Hepatocyte (in vitro differentiated cells): ENCODE measurements at regions not wholly inside any gene's neighbourhood (a gene's known extent, or its start where the extent isn't known, plus 50 kb on each side); places are given as distances from the start of the nearest gene placed in this dataset.

Source experiments
- DNase-seq: peaks from one replicate; pipeline ENCODE4 v3.0.0-alpha.2; 2016; ENCODE audit warnings: low spot score
- H2AFZ ChIP-seq: fragments of 200-600 bp; sonication (generic); 2 replicates; pipeline ENCODE4 v1.6.0; 2016; ENCODE audit warnings: antibody characterized with exemption, mild to moderate bottlenecking
- H3K27ac ChIP-seq: fragments of 200-600 bp; sonication (generic); 2 replicates; pipeline ENCODE4 v1.5.1; 2016; ENCODE audit warnings: mild to moderate bottlenecking
- H3K27me3 ChIP-seq: fragments of 200-600 bp; sonication (generic); 2 replicates; pipeline ENCODE4 v1.6.1; 2016
- H3K36me3 ChIP-seq: fragments of 200-600 bp; sonication (generic); replicated peaks from 2 replicates; pipeline ENCODE4 v1.5.1; 2016; ENCODE audit warnings: low read depth; ENCODE audit not compliant: insufficient read depth
- H3K4me1 ChIP-seq: fragments of 200-600 bp; sonication (generic); 2 replicates; pipeline ENCODE4 v1.5.1; 2016; ENCODE audit warnings: mild to moderate bottlenecking, moderate library complexity; ENCODE audit not compliant: insufficient read depth
- H3K4me2 ChIP-seq: fragments of 200-600 bp; sonication (generic); 2 replicates; pipeline ENCODE4 v1.6.0; 2016
- H3K4me3 ChIP-seq: fragments of 200-600 bp; sonication (generic); 2 replicates; pipeline ENCODE4 v1.5.1; 2016; ENCODE audit warnings: mild to moderate bottlenecking
- H3K79me2 ChIP-seq: fragments of 200-600 bp; sonication (generic); 2 replicates; pipeline ENCODE4 v1.6.0; 2017; ENCODE audit warnings: mild to moderate bottlenecking
- H3K9me2 ChIP-seq: fragments of 200-600 bp; sonication (generic); replicated peaks from 2 replicates; pipeline ENCODE4 v1.6.0; 2017; ENCODE audit warnings: mild to moderate bottlenecking; ENCODE audit not compliant: insufficient read depth
- H3K9me3 ChIP-seq: fragments of 200-600 bp; sonication (generic); 2 replicates; pipeline ENCODE4 v1.5.1; 2016; ENCODE audit warnings: low read depth, mild to moderate bottlenecking
- H4K20me1 ChIP-seq: fragments of 200-600 bp; sonication (generic); 2 replicates; pipeline ENCODE4 v1.6.0; 2016; ENCODE audit warnings: mild to moderate bottlenecking; ENCODE audit not compliant: insufficient read depth, poor library complexity, severe bottlenecking
- EZH2 ChIP-seq: fragments of 200-600 bp; sonication (generic); IDR thresholded peaks from 2 replicates; pipeline ENCODE4 v1.6.1; 2016; ENCODE audit warnings: antibody characterized with exemption, mild to moderate bottlenecking, borderline replicate concordance
- EZH2phosphoT487 ChIP-seq: fragments of 200-600 bp; sonication (generic); IDR thresholded peaks from one replicate; pipeline ENCODE4 v1.6.1; 2018; ENCODE audit warnings: antibody characterized with exemption, mild to moderate bottlenecking, low read depth, moderate library complexity; ENCODE audit not compliant: unreplicated experiment, severe bottlenecking
- WGBS: methylation state at CpG from one replicate; pipeline ENCODE4 v1.1.6; 2016; ENCODE audit warnings: low lambda C conversion rate; ENCODE audit errors: missing lambda C conversion rate; 5-methylcytosine and 5-hydroxymethylcytosine counted together
- TF ChIP-seq, protein P1 (sequence below): fragments of 200-600 bp; sonication (generic); IDR thresholded peaks from 2 replicates; pipeline ENCODE4 v1.5.1; 2016; ENCODE audit warnings: antibody characterized with exemption, mild to moderate bottlenecking; ENCODE audit not compliant: poor library complexity

DNA sequence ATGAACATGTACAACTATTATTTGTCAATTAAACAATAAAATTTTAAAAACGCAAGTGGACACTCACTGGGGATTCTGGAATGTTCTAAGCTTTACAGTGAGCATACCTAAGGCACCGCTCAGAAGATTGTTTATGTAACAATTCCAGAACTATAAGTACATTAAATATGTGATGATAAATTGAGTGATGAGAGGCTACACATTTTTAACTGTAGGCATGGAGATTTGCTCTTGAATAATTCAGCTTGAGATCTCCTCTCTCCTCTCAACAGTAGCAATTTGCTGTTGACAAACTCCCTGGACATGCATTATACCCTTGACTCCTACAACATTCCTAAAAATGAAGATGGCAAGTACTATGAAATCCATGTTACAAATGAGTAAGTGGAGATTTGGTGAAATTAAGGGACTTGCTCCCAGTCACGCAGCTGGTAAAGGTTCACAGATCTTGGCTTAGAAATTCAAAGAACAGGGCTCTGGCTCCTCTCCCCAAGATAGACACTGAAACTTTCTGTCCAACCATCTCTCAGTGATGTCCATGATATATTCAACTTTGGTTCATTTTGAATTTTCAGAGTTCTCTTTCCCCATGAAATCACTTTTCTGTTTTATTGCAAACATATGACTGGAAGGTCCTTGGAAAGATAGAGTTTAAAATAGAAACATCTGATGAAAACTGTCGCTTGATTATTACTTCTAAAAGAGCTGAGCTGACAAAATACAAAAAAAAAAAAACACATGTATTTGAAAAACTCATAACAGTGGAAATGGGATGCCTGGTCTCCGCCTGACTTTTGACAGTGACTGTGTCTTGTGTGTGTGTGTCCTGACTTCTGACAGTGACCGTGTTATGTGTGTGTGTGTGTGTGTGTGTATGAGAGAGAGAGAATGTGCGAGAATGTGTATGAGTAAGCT is 488.3 kb downstream of the TNS3 start:
- DNase-seq: no peak
- no peaks in the 10 kb centered on the region for H3K27me3 ChIP-seq
- TF ChIP-seq EZH2 (no peak), EZH2phosphoT487 (no peak)
- TF ChIP-seq, protein P1, sequence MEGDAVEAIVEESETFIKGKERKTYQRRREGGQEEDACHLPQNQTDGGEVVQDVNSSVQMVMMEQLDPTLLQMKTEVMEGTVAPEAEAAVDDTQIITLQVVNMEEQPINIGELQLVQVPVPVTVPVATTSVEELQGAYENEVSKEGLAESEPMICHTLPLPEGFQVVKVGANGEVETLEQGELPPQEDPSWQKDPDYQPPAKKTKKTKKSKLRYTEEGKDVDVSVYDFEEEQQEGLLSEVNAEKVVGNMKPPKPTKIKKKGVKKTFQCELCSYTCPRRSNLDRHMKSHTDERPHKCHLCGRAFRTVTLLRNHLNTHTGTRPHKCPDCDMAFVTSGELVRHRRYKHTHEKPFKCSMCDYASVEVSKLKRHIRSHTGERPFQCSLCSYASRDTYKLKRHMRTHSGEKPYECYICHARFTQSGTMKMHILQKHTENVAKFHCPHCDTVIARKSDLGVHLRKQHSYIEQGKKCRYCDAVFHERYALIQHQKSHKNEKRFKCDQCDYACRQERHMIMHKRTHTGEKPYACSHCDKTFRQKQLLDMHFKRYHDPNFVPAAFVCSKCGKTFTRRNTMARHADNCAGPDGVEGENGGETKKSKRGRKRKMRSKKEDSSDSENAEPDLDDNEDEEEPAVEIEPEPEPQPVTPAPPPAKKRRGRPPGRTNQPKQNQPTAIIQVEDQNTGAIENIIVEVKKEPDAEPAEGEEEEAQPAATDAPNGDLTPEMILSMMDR: no peak
- no peaks in the 10 kb centered on the region for H3K4me1 ChIP-seq
- H3K27ac ChIP-seq: no peak overlapping the region
- no peaks in the 10 kb centered on the region for H3K36me3 ChIP-seq
- 61% methylated on average over 7 of the region's 7 CpGs for WGBS
- H3K9me3 ChIP-seq: no peaks in the 10 kb centered on the region
- no peak overlapping the region for H3K4me2 ChIP-seq
- H3K4me3 ChIP-seq: no peak overlapping the region
- no peaks in the 10 kb centered on the region for H3K9me2 ChIP-seq
- H3K79me2 ChIP-seq: no peaks in the 10 kb centered on the region
- H2AFZ ChIP-seq: no peak overlapping the region
- H4K20me1 ChIP-seq: no peaks in the 10 kb centered on the region

DNA sequence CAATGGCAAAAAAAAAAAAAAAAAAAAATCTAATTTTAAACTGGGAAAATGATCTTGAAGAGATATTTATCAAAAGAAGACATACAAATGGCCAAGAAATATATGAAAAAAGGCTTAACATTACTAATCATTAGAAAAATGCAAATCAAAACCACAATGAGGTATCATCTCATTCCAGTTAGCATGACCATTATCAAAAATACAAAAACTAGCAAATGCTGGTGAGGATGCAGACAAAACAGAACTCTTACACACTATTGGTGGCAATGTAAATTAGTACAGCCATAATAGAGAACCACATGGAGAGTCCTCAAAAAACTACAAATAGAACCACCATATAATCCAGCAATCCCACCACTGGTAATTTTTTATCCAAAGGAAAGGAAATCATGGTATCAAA is 489.6 kb downstream of the TNS3 start:
- no peak overlapping the region for H3K4me3 ChIP-seq
- DNase-seq: no peak
- H3K9me3 ChIP-seq: no peaks in the 10 kb centered on the region
- H3K27me3 ChIP-seq: no peaks in the 10 kb centered on the region
- H3K36me3 ChIP-seq: no peaks in the 10 kb centered on the region
- H2AFZ ChIP-seq: no peak overlapping the region
- TF ChIP-seq, protein P1: no peak
- TF ChIP-seq EZH2phosphoT487: no peak
- no peak for TF ChIP-seq EZH2
- no peaks in the 10 kb centered on the region for H4K20me1 ChIP-seq
- no peak overlapping the region for H3K27ac ChIP-seq
- H3K4me1 ChIP-seq: no peaks in the 10 kb centered on the region
- no peak overlapping the region for H3K4me2 ChIP-seq
- no peaks in the 10 kb centered on the region for H3K79me2 ChIP-seq
- H3K9me2 ChIP-seq: no peaks in the 10 kb centered on the region

DNA sequence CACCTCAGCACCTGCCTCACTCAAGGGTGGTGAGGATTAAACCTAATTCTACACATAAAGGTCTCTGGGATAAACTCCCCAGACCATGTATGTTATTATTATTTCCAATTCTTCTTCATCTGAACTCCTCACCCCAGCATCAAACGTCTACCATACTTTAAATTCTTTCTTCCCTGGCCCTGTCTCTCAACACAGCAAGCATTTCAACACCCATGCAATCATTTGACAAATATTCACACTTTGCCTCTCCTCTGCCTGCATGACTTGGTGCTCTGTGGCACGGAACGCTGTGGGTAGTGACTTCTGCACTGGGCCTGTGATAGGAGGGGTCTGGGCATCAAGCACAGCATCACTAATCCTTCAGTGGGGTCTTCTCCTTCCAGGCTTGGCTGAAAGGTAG is 490.8 kb downstream of the TNS3 start:
- TF ChIP-seq EZH2phosphoT487 (no peak), EZH2 (no peak)
- TF ChIP-seq, protein P1: no peak
- Histone ChIP-seq H4K20me1 (no peaks in the 10 kb centered on the region), H2AFZ (no peak overlapping the region), H3K4me2 (no peak overlapping the region), H3K9me2 (no peaks in the 10 kb centered on the region), H3K9me3 (no peaks in the 10 kb centered on the region), H3K4me3 (no peak overlapping the region), H3K27me3 (no peaks in the 10 kb centered on the region), H3K36me3 (no peaks in the 10 kb centered on the region), H3K79me2 (no peaks in the 10 kb centered on the region), H3K4me1 (no peaks in the 10 kb centered on the region), H3K27ac (no peak overlapping the region)
- 66% methylated on average over 3 of the region's 3 CpGs for WGBS
- DNase-seq: no peak

DNA sequence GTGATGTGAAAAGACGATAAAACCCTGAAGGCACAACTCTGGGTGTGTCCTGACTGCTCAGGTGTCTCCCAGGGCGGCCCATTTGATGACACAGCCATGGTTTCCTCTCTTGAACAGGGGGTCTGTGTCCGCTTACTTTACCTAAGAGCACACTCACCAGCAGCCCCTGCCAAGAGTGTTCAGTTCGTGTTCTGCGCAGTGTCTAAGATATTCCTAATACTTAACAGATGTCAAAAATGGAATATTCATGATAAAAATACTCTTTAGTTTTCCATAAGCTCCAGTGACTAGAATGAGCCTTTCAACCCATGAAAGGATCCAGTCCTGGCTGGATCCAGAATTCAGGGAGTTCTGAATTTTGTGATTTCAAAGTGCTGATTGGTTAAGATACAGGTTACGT is 492.4 kb downstream of the TNS3 start:
- DNase-seq: no peak
- no peaks in the 10 kb centered on the region for H4K20me1 ChIP-seq

More for the DNA sequence above, 492.4 kb downstream of the TNS3 start:
- H3K4me1 ChIP-seq: no peaks in the 10 kb centered on the region
- no peaks in the 10 kb centered on the region for H3K9me2 ChIP-seq
- H3K9me3 ChIP-seq: no peaks in the 10 kb centered on the region
- H3K4me2 ChIP-seq: no peak overlapping the region
- no peak overlapping the region for H3K27ac ChIP-seq
- 81% methylated on average over 6 of the region's 6 CpGs for WGBS
- no peaks in the 10 kb centered on the region for H3K79me2 ChIP-seq
- H2AFZ ChIP-seq: no peak overlapping the region
- H3K36me3 ChIP-seq: no peaks in the 10 kb centered on the region
- no peak overlapping the region for H3K4me3 ChIP-seq
- no peak for TF ChIP-seq EZH2
- no peaks in the 10 kb centered on the region for H3K27me3 ChIP-seq
